Loucy (cell line): ENCODE measurements at regions not wholly inside any gene's neighbourhood (a gene's known extent, or its start where the extent isn't known, plus 50 kb on each side); places are given as distances from the start of the nearest gene placed in this dataset.

Source experiments
- EZH2phosphoT487 ChIP-seq: fragments of 200-600 bp; IDR thresholded peaks from 2 replicates; pipeline ENCODE4 v1.6.1; 2018; ENCODE audit warnings: antibody characterized with exemption, mild to moderate bottlenecking, moderate library complexity, borderline replicate concordance
- TF ChIP-seq, protein P1 (sequence below): fragments of 200-600 bp; sonication (generic); conservative IDR thresholded peaks from 2 replicates; pipeline ENCODE4 v1.5.1; 2014; ENCODE audit warnings: mild to moderate bottlenecking, antibody characterized with exemption, low read length

GRCh38 chr11:116328391-116328790, 444.4 kb downstream of the BUD13 start:
- TF ChIP-seq, protein P1, sequence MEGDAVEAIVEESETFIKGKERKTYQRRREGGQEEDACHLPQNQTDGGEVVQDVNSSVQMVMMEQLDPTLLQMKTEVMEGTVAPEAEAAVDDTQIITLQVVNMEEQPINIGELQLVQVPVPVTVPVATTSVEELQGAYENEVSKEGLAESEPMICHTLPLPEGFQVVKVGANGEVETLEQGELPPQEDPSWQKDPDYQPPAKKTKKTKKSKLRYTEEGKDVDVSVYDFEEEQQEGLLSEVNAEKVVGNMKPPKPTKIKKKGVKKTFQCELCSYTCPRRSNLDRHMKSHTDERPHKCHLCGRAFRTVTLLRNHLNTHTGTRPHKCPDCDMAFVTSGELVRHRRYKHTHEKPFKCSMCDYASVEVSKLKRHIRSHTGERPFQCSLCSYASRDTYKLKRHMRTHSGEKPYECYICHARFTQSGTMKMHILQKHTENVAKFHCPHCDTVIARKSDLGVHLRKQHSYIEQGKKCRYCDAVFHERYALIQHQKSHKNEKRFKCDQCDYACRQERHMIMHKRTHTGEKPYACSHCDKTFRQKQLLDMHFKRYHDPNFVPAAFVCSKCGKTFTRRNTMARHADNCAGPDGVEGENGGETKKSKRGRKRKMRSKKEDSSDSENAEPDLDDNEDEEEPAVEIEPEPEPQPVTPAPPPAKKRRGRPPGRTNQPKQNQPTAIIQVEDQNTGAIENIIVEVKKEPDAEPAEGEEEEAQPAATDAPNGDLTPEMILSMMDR = no peak
- TF ChIP-seq EZH2phosphoT487 = no peak
